SU-DHL-6 (cell line): ENCODE measurements at regions not wholly inside any gene's neighbourhood (a gene's known extent, or its start where the extent isn't known, plus 50 kb on each side); places are given as distances from the start of the nearest gene placed in this dataset.

Source experiments
- EZH2phosphoT487 ChIP-seq: fragments of 200-600 bp; sonication (generic), shearing (Covaris generic); conservative IDR thresholded peaks from 2 replicates; pipeline ENCODE4 v1.6.1; 2018; ENCODE audit warnings: mild to moderate bottlenecking, antibody characterized with exemption, low read length, moderate library complexity, mixed read lengths
- TF ChIP-seq, protein P1 (sequence below): fragments of 200-600 bp; sonication (generic); IDR thresholded peaks from one replicate; pipeline ENCODE4 v1.5.1; 2017; ENCODE audit warnings: antibody characterized with exemption, mild to moderate bottlenecking, low read length, moderate library complexity; ENCODE audit not compliant: insufficient read depth, poor library complexity, severe bottlenecking

DNA sequence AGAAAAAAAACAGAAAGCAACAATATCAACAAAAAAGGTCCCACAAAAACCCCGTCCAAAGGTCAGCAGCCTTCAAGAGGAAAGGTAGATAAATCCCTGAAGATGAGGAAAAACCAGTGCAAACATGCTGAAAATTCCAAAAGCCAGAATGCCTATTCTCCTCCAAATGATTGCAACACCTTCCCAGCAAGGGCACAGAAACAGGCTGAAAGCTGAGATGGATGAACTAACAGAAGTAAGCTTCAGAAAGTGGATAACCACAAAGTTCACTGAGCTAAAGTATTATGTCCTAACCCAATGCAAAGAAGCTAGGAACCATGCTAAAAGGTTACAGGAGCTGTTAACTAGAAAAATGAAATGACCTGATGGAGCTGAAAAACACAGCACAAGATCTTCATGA, 226.4 kb upstream of the DSEL start:
- TF ChIP-seq, protein P1, sequence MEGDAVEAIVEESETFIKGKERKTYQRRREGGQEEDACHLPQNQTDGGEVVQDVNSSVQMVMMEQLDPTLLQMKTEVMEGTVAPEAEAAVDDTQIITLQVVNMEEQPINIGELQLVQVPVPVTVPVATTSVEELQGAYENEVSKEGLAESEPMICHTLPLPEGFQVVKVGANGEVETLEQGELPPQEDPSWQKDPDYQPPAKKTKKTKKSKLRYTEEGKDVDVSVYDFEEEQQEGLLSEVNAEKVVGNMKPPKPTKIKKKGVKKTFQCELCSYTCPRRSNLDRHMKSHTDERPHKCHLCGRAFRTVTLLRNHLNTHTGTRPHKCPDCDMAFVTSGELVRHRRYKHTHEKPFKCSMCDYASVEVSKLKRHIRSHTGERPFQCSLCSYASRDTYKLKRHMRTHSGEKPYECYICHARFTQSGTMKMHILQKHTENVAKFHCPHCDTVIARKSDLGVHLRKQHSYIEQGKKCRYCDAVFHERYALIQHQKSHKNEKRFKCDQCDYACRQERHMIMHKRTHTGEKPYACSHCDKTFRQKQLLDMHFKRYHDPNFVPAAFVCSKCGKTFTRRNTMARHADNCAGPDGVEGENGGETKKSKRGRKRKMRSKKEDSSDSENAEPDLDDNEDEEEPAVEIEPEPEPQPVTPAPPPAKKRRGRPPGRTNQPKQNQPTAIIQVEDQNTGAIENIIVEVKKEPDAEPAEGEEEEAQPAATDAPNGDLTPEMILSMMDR: no peak
- TF ChIP-seq EZH2phosphoT487: no peak
